ENCODE measurements at regions not wholly inside any gene's neighbourhood (a gene's known extent, or its start where the extent isn't known, plus 50 kb on each side); places are given as distances from the start of the nearest gene placed in this dataset.

GRCh38 chr4:14871676-14872430 is 130.4 kb upstream of the CPEB2 start:
- TF ChIP-seq, protein P1, sequence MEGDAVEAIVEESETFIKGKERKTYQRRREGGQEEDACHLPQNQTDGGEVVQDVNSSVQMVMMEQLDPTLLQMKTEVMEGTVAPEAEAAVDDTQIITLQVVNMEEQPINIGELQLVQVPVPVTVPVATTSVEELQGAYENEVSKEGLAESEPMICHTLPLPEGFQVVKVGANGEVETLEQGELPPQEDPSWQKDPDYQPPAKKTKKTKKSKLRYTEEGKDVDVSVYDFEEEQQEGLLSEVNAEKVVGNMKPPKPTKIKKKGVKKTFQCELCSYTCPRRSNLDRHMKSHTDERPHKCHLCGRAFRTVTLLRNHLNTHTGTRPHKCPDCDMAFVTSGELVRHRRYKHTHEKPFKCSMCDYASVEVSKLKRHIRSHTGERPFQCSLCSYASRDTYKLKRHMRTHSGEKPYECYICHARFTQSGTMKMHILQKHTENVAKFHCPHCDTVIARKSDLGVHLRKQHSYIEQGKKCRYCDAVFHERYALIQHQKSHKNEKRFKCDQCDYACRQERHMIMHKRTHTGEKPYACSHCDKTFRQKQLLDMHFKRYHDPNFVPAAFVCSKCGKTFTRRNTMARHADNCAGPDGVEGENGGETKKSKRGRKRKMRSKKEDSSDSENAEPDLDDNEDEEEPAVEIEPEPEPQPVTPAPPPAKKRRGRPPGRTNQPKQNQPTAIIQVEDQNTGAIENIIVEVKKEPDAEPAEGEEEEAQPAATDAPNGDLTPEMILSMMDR (IDR thresholded peaks at IDR 0.05): peak in 1 of 5 experiments; percentile 7
- TF ChIP-seq POLR2A (IDR thresholded peaks at IDR 0.05) (no peak), EP300 (IDR thresholded peaks at IDR 0.05) (no peak)

Data from tibial nerve (tissue), 4 donors.